ENCODE measurements at regions not wholly inside any gene's neighbourhood (a gene's known extent, or its start where the extent isn't known, plus 50 kb on each side); places are given as distances from the start of the nearest gene placed in this dataset.

GRCh38 chr10:57846307-57847065, 421.2 kb downstream of the IPMK start:
- BruUV-seq (replicated peaks) = no TSS peak

GRCh38 chr10:57844387-57844998, 423.2 kb downstream of the IPMK start:
- POLR2A ChIA-PET = no interaction called here
- peak; percentile 85 for ATAC-seq
- H3K4me1 ChIP-seq (ENCODE audit: insufficient read depth, low read length) = peaks cover 7% of the 10 kb centered on the region; the same call in 1 of the 2 replicates
- in situ Hi-C loops (cut with HindIII; ENCODE audit: extremely low pct_ligation_motif_present, low pct_unique_long_range_greater_than_20kb) (no loop called here), intact Hi-C loops (cut with micrococcal nuclease; ENCODE audit: unreplicated experiment) (no loop called here)
- H3K79me2 ChIP-seq (ENCODE audit: insufficient read depth, low read length) = no peaks in the 10 kb centered on the region
- no peak for FAIRE-seq
- H3K27me3 ChIP-seq (ENCODE audit: control insufficient read depth in 1 of 2, insufficient read depth in 2 of 2, low read length in 2 of 2) = no peaks in the 10 kb centered on the region
- WGBS (ENCODE audit: low lambda C conversion rate) = 7% methylated on average over 4 of the region's 4 CpGs
- CTCF ChIA-PET (ENCODE audit: low intra/inter-chr PET ratio, low total read pairs) = no interaction called here
- 0 out of 2 replicates have a peak overlapping the region, but pooled peaks have one; percentile 25 for H3K4me2 ChIP-seq (ENCODE audit: low read depth, low read length)
- no peak overlapping the region for H2AFZ ChIP-seq (ENCODE audit: low read length)
- no peak overlapping the region for H3K9ac ChIP-seq (ENCODE audit: insufficient read depth, low read depth, low read length)
- no peak overlapping the region for H3K27ac ChIP-seq (ENCODE audit: extremely low read length, insufficient read depth, low read length)
- no peaks in the 10 kb centered on the region for H3K36me3 ChIP-seq (replicated peaks in 1 of 2; ENCODE audit: control insufficient read depth in 1 of 2, insufficient read depth in 2 of 2, low read length in 2 of 2)
- no peaks in the 10 kb centered on the region for H3K9me3 ChIP-seq (ENCODE audit: low read length)
- no peak for DNase-seq (ENCODE audit: low spot score)
- no peak for TF ChIP-seq CBX1 (IDR thresholded peaks at IDR 0.05; ENCODE audit: low read depth)
- TF ChIP-seq FOXC1 (CRISPR knock-in tag; IDR thresholded peaks at IDR 0.05; ENCODE audit: borderline replicate concordance) = no peak
- no peak for TF ChIP-seq NCOA5 (CRISPR knock-in tag; IDR thresholded peaks at IDR 0.05)
- no peak for TF ChIP-seq ZMYM4 (CRISPR knock-in tag; IDR thresholded peaks at IDR 0.05)
- no peak for TF ChIP-seq KLF15 (CRISPR knock-in tag; IDR thresholded peaks at IDR 0.05; ENCODE audit: borderline replicate concordance)
- no peak for TF ChIP-seq ZNF605 (CRISPR knock-in tag; IDR thresholded peaks at IDR 0.05)
- TF ChIP-seq ZNF780A (CRISPR knock-in tag; IDR thresholded peaks at IDR 0.05) = no peak
- TF ChIP-seq MIER3 (CRISPR knock-in tag; IDR thresholded peaks at IDR 0.05; ENCODE audit: borderline replicate concordance) = no peak
- TF ChIP-seq NFKBIZ (CRISPR knock-in tag; IDR thresholded peaks at IDR 0.05) = no peak
- no peak for TF ChIP-seq JUNB (CRISPR knock-in tag; IDR thresholded peaks at IDR 0.05; ENCODE audit: borderline replicate concordance)
- no peak for TF ChIP-seq HCFC1 (IDR thresholded peaks at IDR 0.05; ENCODE audit: low read depth, low read length)
- no peak for TF ChIP-seq KLF9 (CRISPR knock-in tag; IDR thresholded peaks at IDR 0.05; ENCODE audit: low read depth)
- no peak for TF ChIP-seq STAG1 (CRISPR knock-in tag; IDR thresholded peaks at IDR 0.05)
- TF ChIP-seq, protein P1, sequence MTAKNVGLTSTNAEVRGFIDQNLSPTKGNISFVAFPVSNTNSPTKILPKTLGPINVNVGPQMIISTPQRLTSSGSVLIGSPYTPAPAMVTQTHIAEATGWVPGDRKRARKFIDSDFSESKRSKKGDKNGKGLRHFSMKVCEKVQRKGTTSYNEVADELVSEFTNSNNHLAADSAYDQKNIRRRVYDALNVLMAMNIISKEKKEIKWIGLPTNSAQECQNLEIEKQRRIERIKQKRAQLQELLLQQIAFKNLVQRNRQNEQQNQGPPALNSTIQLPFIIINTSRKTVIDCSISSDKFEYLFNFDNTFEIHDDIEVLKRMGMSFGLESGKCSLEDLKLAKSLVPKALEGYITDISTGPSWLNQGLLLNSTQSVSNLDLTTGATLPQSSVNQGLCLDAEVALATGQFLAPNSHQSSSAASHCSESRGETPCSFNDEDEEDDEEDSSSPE (CRISPR knock-in tag; IDR thresholded peaks at IDR 0.05) = no peak
- no peak for TF ChIP-seq GABPB1 (CRISPR knock-in tag; IDR thresholded peaks at IDR 0.05)
- TF ChIP-seq ATM (IDR thresholded peaks at IDR 0.05; ENCODE audit: borderline replicate concordance) = no peak
- TF ChIP-seq JDP2 (CRISPR knock-in tag; IDR thresholded peaks at IDR 0.05; ENCODE audit: borderline replicate concordance) = no peak
- no peaks in the 10 kb centered on the region for H4K20me1 ChIP-seq (ENCODE audit: insufficient read depth, low read length)
- no TSS peak for BruUV-seq (replicated peaks)
- H3K4me3 ChIP-seq (replicated peaks in 1 of 3; ENCODE audit: insufficient read depth in 1 of 3, low read depth in 2 of 3, low read length in 3 of 3) = no peak overlapping the region

More at GRCh38 chr10:57846307-57847065, 421.2 kb downstream of the IPMK start:
- H2AFZ ChIP-seq (ENCODE audit: low read length) = no peak overlapping the region
- H3K4me2 ChIP-seq (ENCODE audit: low read depth, low read length) = no peak overlapping the region
- H3K27ac ChIP-seq (ENCODE audit: extremely low read length, insufficient read depth, low read length) = no peak overlapping the region
- 0% methylated on average over 2 of the region's 2 CpGs for whole genome bisulfite sequencing (ENCODE audit: low lambda C conversion rate)
- FAIRE-seq = no peak
- ChIA-PET POLR2A (no interaction called here), CTCF (ENCODE audit: low intra/inter-chr PET ratio, low total read pairs) (no interaction called here)
- peaks cover 7% of the 10 kb centered on the region; the same call in 1 of the 2 replicates for H3K4me1 ChIP-seq (ENCODE audit: insufficient read depth, low read length)
- H4K20me1 ChIP-seq (ENCODE audit: insufficient read depth, low read length) = no peaks in the 10 kb centered on the region
- H3K9me3 ChIP-seq (ENCODE audit: low read length) = no peaks in the 10 kb centered on the region
- no peak for DNase-seq (ENCODE audit: low spot score)
- intact Hi-C loops (cut with micrococcal nuclease; ENCODE audit: unreplicated experiment) = no loop called here
- no peak overlapping the region for H3K9ac ChIP-seq (ENCODE audit: insufficient read depth, low read depth, low read length)
- no peaks in the 10 kb centered on the region for H3K36me3 ChIP-seq (replicated peaks in 1 of 2; ENCODE audit: control insufficient read depth in 1 of 2, insufficient read depth in 2 of 2, low read length in 2 of 2)
- no peaks in the 10 kb centered on the region for H3K27me3 ChIP-seq (ENCODE audit: control insufficient read depth in 1 of 2, insufficient read depth in 2 of 2, low read length in 2 of 2)
- ATAC-seq = no peak
- in situ Hi-C loops (cut with HindIII; ENCODE audit: extremely low pct_ligation_motif_present, low pct_unique_long_range_greater_than_20kb) = no loop called here
- no peak for TF ChIP-seq REXO4 (CRISPR knock-in tag; IDR thresholded peaks at IDR 0.05; ENCODE audit: borderline replicate concordance)
- no peaks in the 10 kb centered on the region for H3K79me2 ChIP-seq (ENCODE audit: insufficient read depth, low read length)
- no peak overlapping the region for H3K4me3 ChIP-seq (replicated peaks in 1 of 3; ENCODE audit: insufficient read depth in 1 of 3, low read depth in 2 of 3, low read length in 3 of 3)

Measured in HepG2 (cell line).